ENCODE measurements at regions not wholly inside any gene's neighbourhood (a gene's known extent, or its start where the extent isn't known, plus 50 kb on each side); places are given as distances from the start of the nearest gene placed in this dataset.
"Not testable (repeated sequence)": the region's sequence is repeated elsewhere in the genome, so short reads cannot be mapped to it uniquely, and the experiment has no call there.

DNA sequence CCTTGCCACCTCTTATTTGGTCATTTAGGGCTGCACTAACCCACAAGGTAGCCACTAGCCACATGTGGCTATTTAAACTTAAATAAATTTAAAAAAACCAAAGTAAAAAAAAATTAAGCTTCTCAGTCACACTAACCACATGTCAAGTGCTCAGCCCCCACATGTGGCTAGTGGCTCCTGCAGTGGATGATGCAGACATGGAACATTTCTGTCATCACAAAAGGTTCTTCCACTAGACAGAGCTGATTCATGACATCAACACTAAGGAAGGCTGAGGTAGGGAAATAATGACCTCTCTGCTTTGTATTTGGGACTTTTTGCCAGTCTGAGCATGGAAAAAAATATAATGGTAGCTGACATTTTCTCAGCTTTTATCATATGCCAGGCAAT is 173.0 kb upstream of the FERMT1 start:
- DNase-seq: no peak

- DNase-seq: no peak
Measured at GRCh38 chr20:6295127-6295866, 172.5 kb upstream of the FERMT1 start.

GRCh38 chr20:6287471-6287870 is 164.6 kb upstream of the FERMT1 start:
- no peak for DNase-seq

DNA sequence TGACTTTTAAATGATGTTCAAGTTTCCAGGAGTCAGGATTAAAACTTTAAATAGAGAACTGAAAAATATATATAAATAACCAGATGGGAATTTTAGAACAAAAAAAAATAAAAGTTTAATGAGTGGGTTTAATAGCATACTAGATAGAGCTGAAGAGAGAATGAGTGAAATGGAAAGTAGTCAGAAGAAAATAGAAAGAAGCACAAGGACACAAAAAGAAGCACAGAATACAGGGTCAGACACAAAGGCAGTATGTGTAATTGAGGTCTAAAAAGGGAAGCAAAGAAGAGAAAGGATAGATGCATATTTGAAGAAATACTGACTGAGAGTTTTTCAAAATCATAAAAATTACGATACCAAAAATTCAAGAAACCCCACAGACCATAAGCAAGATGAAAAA is 159.8 kb upstream of the FERMT1 start:
- DNase-seq: no peak

GRCh38 chr20:6277661-6278240 is 154.9 kb upstream of the FERMT1 start:
- no peak for DNase-seq

- not testable (repeated sequence) for DNase-seq
Measured at GRCh38 chr20:6270404-6270803, 147.6 kb upstream of the FERMT1 start.

DNA sequence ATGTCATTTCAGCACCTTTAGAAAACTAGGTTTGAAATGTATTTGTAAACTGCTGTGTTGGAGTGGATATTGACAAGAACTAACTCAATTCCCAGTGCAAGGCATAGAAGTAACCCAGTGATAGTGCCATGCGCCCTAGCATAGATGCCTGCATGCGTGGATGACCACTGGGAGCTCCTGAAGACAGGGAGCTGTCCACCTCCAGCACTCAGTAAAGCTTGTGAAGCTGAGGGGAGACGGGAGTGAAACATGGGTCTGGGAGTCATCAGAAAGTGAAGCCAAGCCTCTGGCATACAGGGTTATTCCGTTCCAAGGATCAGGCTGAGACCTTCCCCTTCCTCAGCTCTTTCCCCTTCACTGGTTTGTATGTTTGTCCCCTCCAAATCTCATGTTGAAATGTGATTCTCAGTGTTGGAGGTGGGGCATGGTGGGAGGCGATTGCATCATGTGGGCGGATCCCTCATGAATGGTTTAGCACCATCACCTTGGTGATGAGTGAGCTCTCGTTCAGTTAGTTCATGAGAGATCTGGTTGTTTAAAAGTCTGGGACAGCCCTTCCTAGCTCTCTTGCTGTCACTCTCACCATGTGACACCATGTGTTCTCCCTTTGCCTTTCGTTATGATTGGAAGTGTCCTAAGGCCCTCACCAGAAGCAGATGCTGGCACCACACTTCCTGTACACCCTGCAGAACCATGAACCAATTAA is 146.5 kb upstream of the FERMT1 start:
- no peak for DNase-seq

DNA sequence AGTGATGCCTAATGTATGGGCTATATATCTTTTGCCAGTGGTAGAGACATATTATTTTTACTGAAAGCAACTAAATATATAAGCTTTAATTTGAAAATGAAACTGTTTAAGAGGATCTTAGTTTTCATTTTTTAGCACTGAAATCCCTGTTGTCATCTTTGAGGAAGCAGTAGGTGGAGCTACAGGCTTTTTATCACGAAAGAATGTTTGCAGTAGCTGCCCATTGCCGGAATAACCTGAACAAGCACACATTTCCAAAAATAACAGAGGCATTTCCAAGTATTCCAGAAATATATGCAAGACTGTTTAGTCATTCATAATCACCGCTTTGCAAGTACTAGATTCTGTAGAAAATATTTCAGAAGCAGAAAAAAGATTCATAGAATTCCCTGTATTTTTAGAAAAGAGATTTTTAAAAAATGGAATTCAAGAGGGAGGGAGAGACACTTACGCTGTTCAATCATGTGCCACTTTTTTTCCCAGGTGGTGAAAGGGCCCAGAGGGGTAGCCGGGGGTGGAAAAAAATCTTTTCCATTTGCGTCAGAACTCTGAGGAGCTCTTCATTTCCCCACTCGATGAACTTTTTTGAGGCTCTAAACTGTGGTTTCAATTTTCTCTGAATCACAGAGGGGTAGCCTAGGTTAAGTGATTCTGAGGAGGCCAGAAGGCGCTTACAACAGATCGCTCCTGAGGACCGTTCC is 142.5 kb upstream of the FERMT1 start:
- DNase-seq: peak; percentile 4

DNA sequence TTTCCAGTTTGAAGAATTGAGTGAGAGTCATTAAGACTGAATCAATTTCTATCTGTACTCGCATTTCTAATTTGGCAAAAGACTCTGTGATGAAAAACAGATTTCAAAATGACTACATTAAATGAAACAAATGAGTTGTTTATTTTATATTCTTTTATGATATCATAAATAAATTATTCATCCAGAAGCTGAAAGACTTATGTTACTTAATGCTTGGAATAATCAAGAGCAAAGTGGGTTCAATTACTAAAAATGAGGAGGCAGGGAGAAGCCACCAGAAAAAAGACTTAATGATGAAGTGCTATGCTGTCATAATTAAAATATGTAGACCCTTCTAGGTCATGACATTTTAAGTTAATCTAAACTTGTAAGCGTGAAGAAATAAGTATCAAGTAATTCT is 130.6 kb upstream of the FERMT1 start:
- DNase-seq: no peak

DNA sequence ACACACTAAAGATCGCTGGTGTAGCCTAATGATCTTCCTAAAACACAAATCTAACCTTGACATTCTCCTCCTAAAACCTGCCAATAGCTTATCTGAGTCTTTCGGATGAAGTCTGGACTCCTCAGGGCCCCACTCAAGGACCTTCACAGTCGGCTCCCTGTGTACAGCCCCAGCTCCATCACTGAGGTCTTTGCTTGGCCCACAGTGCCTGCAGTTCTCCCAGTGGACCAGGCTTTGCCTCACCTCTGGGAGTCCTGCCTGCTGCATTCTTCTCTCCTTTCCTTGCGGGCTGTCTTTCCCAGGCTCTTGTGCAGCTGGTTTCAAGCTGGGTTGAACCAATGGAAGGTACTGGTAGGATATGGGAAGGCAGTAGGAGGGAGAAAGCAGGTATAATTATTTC is 122.6 kb upstream of the FERMT1 start:
- DNase-seq: no peak

- no peak for DNase-seq
Measured at GRCh38 chr20:6241591-6241990, 118.8 kb upstream of the FERMT1 start.

- DNase-seq: no peak
Measured at GRCh38 chr20:6240059-6240458, 117.2 kb upstream of the FERMT1 start.

- no peak for DNase-seq
Measured at GRCh38 chr20:6238421-6238820, 115.6 kb upstream of the FERMT1 start.

DNA sequence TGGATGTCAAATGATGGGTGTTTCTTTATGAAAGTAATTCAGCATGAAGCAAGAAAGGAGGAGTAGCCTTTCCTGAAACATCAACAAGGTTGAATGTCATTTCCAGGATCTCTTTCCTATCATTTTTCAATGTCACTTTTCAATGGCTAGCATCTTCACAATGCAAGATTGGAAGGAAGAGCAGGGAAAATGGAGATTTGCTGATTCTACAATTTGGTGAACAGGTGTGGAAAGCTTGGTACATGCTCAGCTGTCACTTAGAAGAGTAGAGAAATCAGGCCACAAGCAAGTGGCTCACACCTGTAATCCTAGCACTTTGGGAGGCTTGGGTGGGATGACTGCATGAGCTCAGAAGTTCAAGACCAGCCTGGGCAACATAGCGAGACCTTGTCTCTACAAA is 112.7 kb upstream of the FERMT1 start:
- DNase-seq: no peak

- DNase-seq: no peak
Measured at GRCh38 chr20:6232436-6232835, 109.6 kb upstream of the FERMT1 start.

DNA sequence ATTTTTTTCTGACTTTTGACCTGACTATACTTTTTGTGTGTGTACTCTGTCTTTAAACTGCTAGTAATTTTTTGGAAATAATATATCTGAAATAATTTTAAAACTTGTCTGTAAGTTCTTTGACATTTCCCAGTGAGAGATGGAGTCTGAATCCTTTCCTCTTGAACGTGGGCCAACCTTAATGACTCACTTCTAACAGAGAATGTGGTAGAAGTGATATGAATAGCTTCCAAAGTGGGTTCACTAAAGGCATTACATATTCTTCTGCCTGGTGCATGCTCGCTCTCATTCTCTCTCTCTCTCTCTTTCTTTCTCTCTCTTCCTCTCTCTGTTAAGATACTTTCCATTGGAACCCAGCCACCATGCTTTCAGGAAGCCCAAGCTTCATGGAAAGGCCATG is 108.7 kb upstream of the FERMT1 start:
- no peak for DNase-seq

GRCh38 chr20:6228302-6228843 is 105.5 kb upstream of the FERMT1 start:
- no peak for DNase-seq

GRCh38 chr20:6213311-6213710 is 90.5 kb upstream of the FERMT1 start:
- DNase-seq: no peak

- no peak for DNase-seq
Measured at GRCh38 chr20:6212903-6213302, 90.1 kb upstream of the FERMT1 start.

DNA sequence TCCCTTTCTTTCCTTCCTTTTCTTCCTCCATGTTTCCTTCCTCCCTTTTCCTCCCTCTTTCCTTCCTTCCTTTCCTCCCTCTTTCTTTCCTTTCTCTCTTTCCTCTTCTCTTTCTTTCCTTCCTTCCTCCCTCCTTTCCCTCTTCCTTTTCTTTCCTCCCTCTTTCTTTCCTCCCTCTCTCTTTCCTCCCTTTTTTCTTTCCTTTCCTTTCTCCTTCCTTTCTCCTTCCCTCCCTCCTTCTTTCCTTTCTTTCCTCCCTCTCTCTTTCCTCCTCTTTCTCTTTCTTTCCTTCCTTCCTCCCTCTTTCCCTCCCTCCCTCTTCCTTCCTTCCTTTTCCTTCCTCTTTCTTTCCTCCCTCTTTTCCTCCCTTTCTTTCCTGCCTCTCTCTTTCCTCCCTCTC is 86.3 kb upstream of the FERMT1 start:
- DNase-seq: no peak

- no peak for DNase-seq
Measured at GRCh38 chr20:6200092-6200491, 77.3 kb upstream of the FERMT1 start.

- no peak for DNase-seq
Measured at GRCh38 chr20:6185268-6185667, 62.4 kb upstream of the FERMT1 start.

- no peak for DNase-seq
Measured at GRCh38 chr20:6184086-6184485, 61.3 kb upstream of the FERMT1 start.

Measured in activated CD4-positive, alpha-beta T cell treated with anti-CD3 and anti-CD28 coated beads, Interleukin-10, Interleukin-2, amounts not matched to agents 100 ng/mL and 50 ng/mL, durations not matched to agents 16 hours and 8 hours (primary cell).